Dendritic cell treated with granulocyte-macrophage colony-stimulating factor and Interleukin-4, amounts not matched to agents 40 ng/mL and 50 ng/mL, for 4 days (primary cell): ENCODE measurements at regions not wholly inside any gene's neighbourhood (a gene's known extent, or its start where the extent isn't known, plus 50 kb on each side); places are given as distances from the start of the nearest gene placed in this dataset.

Experiments used
- H3K27ac Mint-ChIP-seq: one replicate; pipeline ENCODE4 v1.8.0; 2022; ENCODE audit warnings: mild to moderate bottlenecking, mixed read lengths
- H3K27me3 Mint-ChIP-seq: one replicate; pipeline ENCODE4 v1.8.0; 2022; ENCODE audit warnings: mild to moderate bottlenecking, mixed read lengths
- H3K36me3 Mint-ChIP-seq: one replicate; pipeline ENCODE4 v1.8.0; 2022; ENCODE audit warnings: low read depth, mixed read lengths
- H3K4me1 Mint-ChIP-seq: one replicate; pipeline ENCODE4 v1.8.0; 2022; ENCODE audit warnings: low read depth, mixed read lengths
- H3K4me3 Mint-ChIP-seq: one replicate; pipeline ENCODE4 v1.8.0; 2022; ENCODE audit warnings: mild to moderate bottlenecking, moderate library complexity, mixed read lengths
- H3K9me3 Mint-ChIP-seq: one replicate; pipeline ENCODE4 v1.8.0; 2022; ENCODE audit warnings: mixed read lengths
- intact Hi-C: fragments of 100-400 bp; cut with micrococcal nuclease; formaldehyde crosslinking; loops from one replicate; pipeline ENCODE4 v1.15.0; 2022

DNA sequence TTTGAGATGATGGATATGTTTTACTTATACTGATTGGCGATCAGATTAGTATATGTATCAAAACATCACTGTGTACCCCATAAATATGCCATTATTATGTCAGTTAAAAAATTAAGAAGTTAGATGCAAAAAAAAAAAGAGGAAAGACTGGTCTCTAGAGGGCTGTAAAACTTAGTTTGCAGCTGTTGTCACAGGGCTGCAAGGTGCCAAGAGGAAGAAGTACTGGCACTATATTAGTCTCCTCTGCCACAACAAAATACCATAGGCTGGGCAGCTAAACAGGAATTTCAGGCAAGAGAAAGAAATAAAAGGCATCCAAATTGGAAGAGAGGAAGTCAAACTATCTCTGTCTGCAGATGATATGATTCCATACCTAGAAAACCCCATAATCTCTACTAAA is 177.8 kb upstream of the PLPP4 start:
- Mint-ChIP-seq H3K9me3 (no peaks in the 10 kb centered on the region), H3K27ac (no peak overlapping the region), H3K4me3 (no peak overlapping the region), H3K27me3 (no peaks in the 10 kb centered on the region), H3K4me1 (no peaks in the 10 kb centered on the region), H3K36me3 (no peaks in the 10 kb centered on the region)
- intact Hi-C loops = no loop called here

DNA sequence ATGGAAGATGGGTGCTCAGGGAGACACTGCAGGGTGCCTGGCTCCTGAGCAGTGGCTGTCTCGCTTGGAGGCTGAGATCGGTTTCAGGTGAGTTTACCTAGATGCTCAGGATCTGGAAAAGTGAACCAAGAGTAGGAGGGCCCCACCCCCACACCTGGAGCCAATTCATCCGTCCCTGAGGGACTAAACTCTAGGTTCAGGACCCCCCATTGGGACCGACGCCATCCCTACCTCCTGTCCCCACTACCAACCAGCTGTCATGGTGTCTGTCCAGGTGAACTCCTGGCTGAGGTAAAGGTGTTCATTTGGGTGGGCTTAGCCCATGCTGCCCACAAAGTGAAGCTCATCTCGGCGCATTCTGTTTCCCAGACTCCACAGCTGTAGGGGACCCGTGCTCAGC is 174.6 kb upstream of the PLPP4 start:
- Mint-ChIP-seq H3K27me3 (no peaks in the 10 kb centered on the region), H3K27ac (no peak overlapping the region), H3K4me1 (no peaks in the 10 kb centered on the region), H3K36me3 (no peaks in the 10 kb centered on the region), H3K9me3 (no peaks in the 10 kb centered on the region), H3K4me3 (no peak overlapping the region)
- intact Hi-C loops = no loop called here

DNA sequence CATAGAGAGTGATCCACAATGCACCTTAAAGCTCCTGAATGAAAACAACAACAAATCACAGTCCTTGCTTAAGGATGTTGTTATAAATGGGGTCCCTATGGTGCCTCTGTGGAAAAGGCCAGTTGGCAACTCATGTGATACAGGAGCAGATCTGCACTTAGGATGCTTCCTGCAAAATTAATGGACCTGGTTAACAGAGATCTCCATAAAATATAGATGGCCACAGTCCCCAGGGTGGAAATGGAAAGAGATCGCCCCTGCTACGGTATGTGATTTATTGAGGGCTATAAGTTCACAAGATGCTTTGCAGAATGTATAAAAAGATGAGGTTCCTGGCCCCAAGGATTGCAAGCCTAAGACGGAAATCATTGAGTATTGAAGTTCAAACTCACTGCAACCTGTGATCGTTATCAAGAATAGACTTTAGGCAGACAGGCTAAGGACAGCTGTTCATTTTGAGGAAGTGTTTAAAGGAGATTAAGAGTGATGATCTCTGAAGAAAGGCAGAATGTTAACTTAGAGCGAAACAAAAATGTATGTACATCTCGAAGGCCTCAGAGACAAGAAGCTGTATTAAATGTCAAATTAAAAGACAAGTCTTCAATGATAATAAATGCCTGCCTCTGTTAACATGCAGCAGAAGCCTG is 174.1 kb upstream of the PLPP4 start:
- Mint-ChIP-seq H3K36me3 (no peaks in the 10 kb centered on the region), H3K4me3 (no peak overlapping the region)

DNA sequence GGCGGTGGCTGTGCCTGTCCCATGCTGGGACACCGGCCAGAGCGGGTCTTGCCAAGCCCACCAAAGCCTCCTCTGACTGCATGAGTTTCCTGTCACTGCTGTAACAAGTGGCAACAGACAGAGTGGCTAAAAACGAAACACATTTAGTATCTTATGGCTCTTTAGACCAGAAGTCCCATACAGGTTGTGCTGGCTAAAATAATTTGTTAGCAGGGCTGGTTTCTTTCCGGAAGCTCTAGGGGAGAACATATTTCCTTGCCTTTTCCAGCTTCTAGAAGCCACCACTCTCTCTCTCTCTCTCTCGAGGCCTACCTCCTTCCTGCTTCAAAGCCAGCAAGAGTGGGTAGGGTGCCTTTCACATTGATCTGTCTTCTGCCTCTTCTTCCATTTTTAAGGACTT is 171.6 kb upstream of the PLPP4 start:
- no peak overlapping the region for H3K27ac Mint-ChIP-seq
- H3K4me1 Mint-ChIP-seq = no peaks in the 10 kb centered on the region
- H3K27me3 Mint-ChIP-seq = no peaks in the 10 kb centered on the region
- H3K4me3 Mint-ChIP-seq = no peak overlapping the region
- no peaks in the 10 kb centered on the region for H3K36me3 Mint-ChIP-seq
- H3K9me3 Mint-ChIP-seq = no peaks in the 10 kb centered on the region
- intact Hi-C loops = no loop called here

More for the DNA sequence above, 174.1 kb upstream of the PLPP4 start:
- intact Hi-C loops = no loop called here
- Mint-ChIP-seq H3K9me3 (no peaks in the 10 kb centered on the region), H3K4me1 (no peaks in the 10 kb centered on the region), H3K27ac (no peak overlapping the region), H3K27me3 (no peaks in the 10 kb centered on the region)

DNA sequence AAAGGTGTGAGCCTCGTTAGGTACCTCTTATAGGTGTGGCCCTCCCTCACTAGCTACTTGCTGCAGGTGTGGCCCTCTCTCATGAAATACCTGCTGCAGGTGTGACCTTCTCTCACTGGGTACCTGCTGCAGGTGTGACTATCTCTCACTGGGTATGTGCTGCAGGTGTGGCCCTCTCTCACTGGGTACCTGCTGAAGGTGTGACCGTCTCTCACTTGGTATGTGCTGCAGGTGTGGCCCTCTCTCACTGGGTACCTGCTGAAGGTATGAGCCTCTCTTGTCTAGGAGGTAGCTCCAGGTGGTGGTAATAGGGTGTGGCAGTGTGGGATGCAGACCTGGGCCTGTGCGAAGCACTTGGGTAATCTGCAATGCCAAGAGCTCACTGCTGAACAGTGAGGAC is 170.7 kb upstream of the PLPP4 start:
- Mint-ChIP-seq H3K27me3 (no peaks in the 10 kb centered on the region), H3K4me1 (no peaks in the 10 kb centered on the region)
- intact Hi-C loops = no loop called here

DNA sequence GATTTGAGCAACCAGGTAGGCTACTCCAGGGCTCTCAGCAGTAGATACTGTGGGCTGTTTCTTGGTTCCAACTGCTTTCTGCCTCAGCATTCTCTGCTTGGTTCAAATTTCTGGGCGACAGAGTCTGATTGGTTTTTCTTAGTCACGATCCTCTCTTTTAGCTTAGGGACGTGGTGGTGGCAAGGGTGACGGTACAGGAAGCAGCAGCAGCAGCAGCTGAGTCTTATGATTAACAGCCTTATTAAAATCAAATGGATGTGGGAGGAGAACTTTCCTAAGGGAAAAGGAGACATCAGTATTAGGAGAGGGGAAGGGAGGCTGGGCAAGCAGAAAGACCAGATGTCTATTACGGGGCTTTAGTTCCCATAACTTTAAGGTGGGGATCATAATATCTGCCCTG is 156.5 kb upstream of the PLPP4 start:
- no peaks in the 10 kb centered on the region for H3K27me3 Mint-ChIP-seq
- no peaks in the 10 kb centered on the region for H3K36me3 Mint-ChIP-seq
- no peaks in the 10 kb centered on the region for H3K4me1 Mint-ChIP-seq
- intact Hi-C loops = no loop called here
- H3K4me3 Mint-ChIP-seq = no peak overlapping the region
- H3K9me3 Mint-ChIP-seq = peaks cover 7% of the 10 kb centered on the region
- H3K27ac Mint-ChIP-seq = no peak overlapping the region

More for the DNA sequence above, 170.7 kb upstream of the PLPP4 start:
- H3K9me3 Mint-ChIP-seq = no peaks in the 10 kb centered on the region
- H3K4me3 Mint-ChIP-seq = no peak overlapping the region
- H3K36me3 Mint-ChIP-seq = no peaks in the 10 kb centered on the region
- no peak overlapping the region for H3K27ac Mint-ChIP-seq

DNA sequence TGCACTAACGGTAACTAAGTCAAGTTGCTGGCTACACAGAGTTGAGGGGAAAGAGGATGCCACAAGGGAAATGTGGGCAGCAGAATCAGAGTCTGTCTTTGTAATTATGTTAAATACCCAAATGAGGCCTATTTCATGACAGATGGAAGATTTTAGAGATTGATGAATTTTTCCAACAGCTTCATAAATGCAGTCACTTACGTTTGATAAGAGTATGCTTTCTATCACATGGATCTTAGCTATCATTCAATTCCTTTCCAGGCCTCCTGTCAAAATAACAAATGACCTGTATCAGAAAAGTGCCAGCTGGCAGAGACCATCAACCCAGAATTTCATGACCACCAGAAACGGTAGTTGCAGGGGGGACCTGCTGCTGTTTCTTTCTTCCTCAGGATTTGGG is 148.4 kb upstream of the PLPP4 start:
- H3K9me3 Mint-ChIP-seq = peaks cover 9% of the 10 kb centered on the region
- intact Hi-C loops = no loop called here
- no peak overlapping the region for H3K4me3 Mint-ChIP-seq
- H3K4me1 Mint-ChIP-seq = no peaks in the 10 kb centered on the region
- H3K27ac Mint-ChIP-seq = no peak overlapping the region
- peaks cover 1% of the 10 kb centered on the region for H3K27me3 Mint-ChIP-seq
- no peaks in the 10 kb centered on the region for H3K36me3 Mint-ChIP-seq

DNA sequence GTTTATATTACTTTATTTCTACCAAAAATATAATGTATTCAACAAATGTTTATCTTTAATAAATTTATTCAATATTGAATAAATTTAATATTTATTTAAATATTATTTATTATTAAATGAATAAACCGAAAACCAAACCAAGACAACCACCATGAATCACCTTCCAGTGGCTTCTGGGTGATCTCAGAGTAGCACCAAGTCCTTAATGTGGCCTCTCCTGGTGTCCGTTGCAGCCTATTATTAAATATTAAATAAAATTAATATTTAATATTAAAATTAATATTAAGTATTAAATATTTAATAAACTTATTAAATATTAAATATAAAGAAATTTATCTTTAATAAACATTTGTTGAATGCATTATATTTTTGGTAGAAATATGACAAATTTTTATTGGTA is 143.3 kb upstream of the PLPP4 start:
- H3K27me3 Mint-ChIP-seq = peaks cover 1% of the 10 kb centered on the region
- no peaks in the 10 kb centered on the region for H3K36me3 Mint-ChIP-seq
- no peak overlapping the region for H3K27ac Mint-ChIP-seq
- no peak overlapping the region for H3K4me3 Mint-ChIP-seq
- H3K9me3 Mint-ChIP-seq = no peaks in the 10 kb centered on the region
- no peaks in the 10 kb centered on the region for H3K4me1 Mint-ChIP-seq
- intact Hi-C loops = no loop called here

DNA sequence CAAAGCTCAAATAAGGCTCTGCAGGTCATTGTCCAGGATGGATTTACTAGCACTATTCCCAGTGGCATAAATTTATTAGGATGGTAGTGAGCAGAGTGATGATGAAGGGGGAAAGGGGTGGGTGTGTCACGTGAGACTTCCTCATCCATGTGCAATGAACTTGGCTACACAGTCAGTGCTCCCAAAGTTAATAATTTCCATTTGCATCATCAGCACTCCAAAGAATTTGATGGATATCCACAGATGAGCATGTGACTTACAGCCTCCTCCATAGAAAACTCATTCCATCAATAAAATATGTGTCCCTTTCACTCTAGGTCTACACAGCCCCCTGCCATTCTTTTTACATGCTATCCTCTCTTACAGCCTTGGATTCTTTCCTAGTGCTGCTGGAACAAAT is 142.6 kb upstream of the PLPP4 start:
- H3K27me3 Mint-ChIP-seq = peaks cover 1% of the 10 kb centered on the region
- H3K4me1 Mint-ChIP-seq = no peaks in the 10 kb centered on the region
- intact Hi-C loops = no loop called here
- no peak overlapping the region for H3K4me3 Mint-ChIP-seq
- no peaks in the 10 kb centered on the region for H3K36me3 Mint-ChIP-seq
- H3K27ac Mint-ChIP-seq = no peak overlapping the region
- no peaks in the 10 kb centered on the region for H3K9me3 Mint-ChIP-seq

DNA sequence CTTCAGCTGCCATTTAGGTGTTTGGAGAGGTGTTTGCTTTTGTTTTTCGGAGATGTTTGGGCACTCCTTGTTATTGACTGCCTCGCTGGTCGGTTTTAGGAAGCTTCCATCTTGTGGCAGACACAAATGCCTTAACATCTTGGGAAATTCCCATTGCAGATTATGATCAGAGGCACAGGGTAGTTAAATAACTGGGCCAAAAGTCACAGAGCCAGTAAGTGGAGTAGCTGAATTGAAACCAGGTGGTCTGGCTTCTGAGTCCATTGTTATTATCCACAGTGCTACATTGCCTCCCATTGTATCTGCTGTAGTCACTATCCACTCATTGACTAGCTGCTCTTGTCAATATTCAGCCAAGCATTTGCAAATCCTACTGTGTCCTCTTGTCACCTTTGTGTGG is 138.2 kb upstream of the PLPP4 start:
- Mint-ChIP-seq H3K36me3 (no peaks in the 10 kb centered on the region), H3K27ac (no peak overlapping the region), H3K4me1 (no peaks in the 10 kb centered on the region), H3K4me3 (no peak overlapping the region), H3K9me3 (no peaks in the 10 kb centered on the region), H3K27me3 (no peaks in the 10 kb centered on the region)
- intact Hi-C loops = no loop called here

DNA sequence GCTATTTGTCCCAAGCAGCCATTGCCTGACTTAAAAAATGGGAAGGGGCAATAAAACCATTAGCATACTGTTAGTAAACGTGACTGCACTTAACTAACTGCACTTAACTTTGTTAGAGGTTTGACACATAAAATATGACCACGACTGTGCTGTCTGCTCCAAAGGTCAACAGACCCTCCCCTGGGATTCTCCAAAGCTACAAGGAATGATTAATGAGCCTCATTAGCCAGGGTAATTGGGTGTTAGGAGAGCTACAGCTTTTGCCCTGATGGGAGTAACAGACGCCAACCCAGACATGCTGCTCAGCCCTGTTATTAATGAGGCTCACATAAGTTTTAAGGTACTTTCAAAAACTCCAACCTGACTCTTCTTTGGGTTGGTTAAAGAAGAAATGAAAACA is 129.4 kb upstream of the PLPP4 start:
- Mint-ChIP-seq H3K4me3 (no peak overlapping the region), H3K36me3 (no peaks in the 10 kb centered on the region), H3K27ac (no peak overlapping the region), H3K27me3 (no peaks in the 10 kb centered on the region), H3K9me3 (no peaks in the 10 kb centered on the region), H3K4me1 (no peaks in the 10 kb centered on the region)
- intact Hi-C loops = no loop called here

DNA sequence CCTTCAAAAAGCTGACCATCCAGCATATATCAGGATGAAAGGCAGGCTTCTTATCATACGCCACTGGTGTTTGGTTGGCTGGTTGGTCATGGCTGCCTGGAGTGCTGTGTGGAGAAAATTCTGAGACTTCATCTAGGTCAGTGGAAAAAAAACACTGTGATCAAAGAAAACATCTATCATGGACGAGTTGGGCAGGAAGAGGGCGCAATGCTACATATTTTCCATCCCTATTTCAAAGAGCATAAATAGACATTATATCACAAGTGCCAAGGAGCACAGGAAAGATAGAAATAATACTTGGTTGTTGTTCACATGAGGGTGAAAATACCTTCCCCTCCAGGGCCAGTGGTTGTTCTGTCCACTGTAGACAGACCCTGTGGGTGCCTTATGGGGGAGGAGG is 128.4 kb upstream of the PLPP4 start:
- Mint-ChIP-seq H3K36me3 (no peaks in the 10 kb centered on the region), H3K27me3 (no peaks in the 10 kb centered on the region), H3K9me3 (no peaks in the 10 kb centered on the region), H3K4me3 (no peak overlapping the region), H3K27ac (no peak overlapping the region), H3K4me1 (no peaks in the 10 kb centered on the region)
- intact Hi-C loops = no loop called here

DNA sequence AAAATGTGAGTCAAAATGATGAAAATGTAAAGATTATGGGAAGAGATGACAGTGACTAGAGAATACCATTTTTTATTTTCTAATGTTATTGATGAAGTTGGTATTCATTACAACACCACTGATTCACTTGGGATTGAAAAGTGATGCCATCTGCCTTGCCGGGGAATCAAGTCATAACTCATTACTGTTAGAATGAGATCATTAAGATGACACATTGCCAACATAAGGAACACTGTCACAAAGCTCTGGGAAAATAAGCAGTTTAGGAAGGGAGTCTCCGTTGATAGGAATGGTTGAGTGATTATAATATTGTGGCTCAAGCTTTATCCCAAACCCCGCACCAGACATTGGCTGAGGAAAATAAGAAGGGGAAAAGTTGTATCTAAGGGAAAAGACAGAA is 121.5 kb upstream of the PLPP4 start:
- H3K9me3 Mint-ChIP-seq = peaks cover 4% of the 10 kb centered on the region
- no peaks in the 10 kb centered on the region for H3K27me3 Mint-ChIP-seq
- H3K4me3 Mint-ChIP-seq = no peak overlapping the region
- no peak overlapping the region for H3K27ac Mint-ChIP-seq
- H3K4me1 Mint-ChIP-seq = no peaks in the 10 kb centered on the region
- intact Hi-C loops = loop anchor here (5.0 kb wide), 1 partner anchor 648 kb away; no protein-coding TSS in a partner anchor
- H3K36me3 Mint-ChIP-seq = no peaks in the 10 kb centered on the region

DNA sequence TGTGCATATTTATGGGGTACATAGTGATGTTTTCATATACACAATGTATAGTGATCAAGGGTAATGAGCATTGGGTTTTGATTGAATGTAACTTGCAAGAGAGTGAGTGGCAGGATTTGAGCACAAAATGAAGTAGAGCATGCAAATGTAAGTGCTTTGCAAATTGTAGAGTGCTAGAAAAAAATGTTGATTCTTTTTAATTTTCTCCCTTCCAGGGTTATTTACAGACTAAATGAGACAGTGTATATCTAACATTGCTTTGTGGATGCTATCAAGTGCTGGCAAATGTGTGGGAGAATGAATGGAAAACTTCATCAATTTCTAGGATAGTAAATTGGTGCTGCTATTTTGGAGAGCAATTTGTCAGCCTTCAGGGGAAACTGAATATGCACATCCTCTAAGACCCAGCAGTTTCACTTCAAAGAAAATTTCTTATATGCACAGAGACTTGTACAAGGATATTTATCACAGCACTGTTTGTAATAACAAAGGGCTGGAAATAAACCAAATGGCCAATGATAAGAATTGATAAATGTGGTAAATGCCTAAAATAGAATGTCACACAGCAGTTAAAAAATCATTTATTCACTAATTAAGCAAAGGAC is 120.6 kb upstream of the PLPP4 start:
- Mint-ChIP-seq H3K4me1 (no peaks in the 10 kb centered on the region), H3K27me3 (no peaks in the 10 kb centered on the region), H3K4me3 (no peak overlapping the region), H3K9me3 (peaks cover 9% of the 10 kb centered on the region), H3K27ac (no peak overlapping the region), H3K36me3 (no peaks in the 10 kb centered on the region)
- intact Hi-C loops = loop anchor here (2.0 to 5.0 kb wide), 2 partner anchors 586 to 649 kb away; no protein-coding TSS in a partner anchor
